HCT116 (cell line): ENCODE measurements at regions not wholly inside any gene's neighbourhood (a gene's known extent, or its start where the extent isn't known, plus 50 kb on each side); places are given as distances from the start of the nearest gene placed in this dataset.

Experiments used
- ATAC-seq: fragments of 200-7000 bp; cut with Tn5 transposase; 2 replicates; pipeline ENCODE4 v1.9.1; 2020; ENCODE audit warnings: mild to moderate bottlenecking, moderate library complexity
- BruUV-seq: library from RNA; stranded (reverse); fragments of 400-500 nt; replicated peaks from 2 replicates; lab custom pipeline; 2021; lab: Mats Ljungman, UMichigan
- CTCF ChIA-PET: fragments of 300-600 bp; sonication (Branson Sonifier 250); formaldehyde crosslinking; loops from one replicate; lab custom pipeline; 2021; ENCODE audit warnings: antibody characterized with exemption; lab: Charles Lee
- POLR2A ChIA-PET: fragments of 300-600, 350-600 bp; sonication (Branson Sonifier 250); formaldehyde crosslinking; loops from one replicate; lab custom pipeline; 2021; ENCODE audit warnings: antibody characterized with exemption; lab: Charles Lee
- RAD21 ChIA-PET, 2 experiments: fragments of 300-600 bp; sonication (Branson Sonifier 250); formaldehyde crosslinking; loops; one replicate each; lab custom pipeline; 2023; ENCODE audit warnings: low total read pairs in 2 of 2; ENCODE audit not compliant: uncharacterized antibody in 2 of 2, unreplicated experiment in 2 of 2, low non-redundant PET in 1 of 2; lab: Charles Lee
- DNase-seq: peaks from one replicate; pipeline ENCODE4 v3.0.0-alpha.2; 2010; ENCODE audit warnings: low read depth, low spot score
- H2AFZ ChIP-seq: fragments of 200-600 bp; shearing (Covaris generic), sonication (generic); 2 replicates; pipeline ENCODE4 v1.6.1; 2017; ENCODE audit warnings: low read depth, mixed run types, mixed read lengths, antibody characterized with exemption, low read length; ENCODE audit not compliant: poor library complexity, severe bottlenecking
- H3K27ac ChIP-seq: 2 replicates; pipeline ENCODE4 v1.5.1; 2012; ENCODE audit warnings: low read depth, low read length
- H3K27me3 ChIP-seq: fragments of 200-600 bp; sonication (generic); 2 replicates; pipeline ENCODE4 v1.6.1; 2016; ENCODE audit warnings: mixed run types, low read length, mixed read lengths; ENCODE audit not compliant: insufficient read depth
- H3K36me3 ChIP-seq, 2 experiments: fragments of 200-500 bp in 1 of 2; fragments of 200-600 bp in 1 of 2; sonication (Bioruptor generic) in 1 of 2; sonication (generic) in 1 of 2; 2 replicates each; pipeline versions ENCODE4 v1.5.1 to v1.6.1; 2014 to 2016; ENCODE audit warnings: low read length in 2 of 2, inconsistent platforms in 1 of 2, mixed read lengths in 1 of 2, mixed run types in 1 of 2; ENCODE audit not compliant: insufficient read depth in 2 of 2, control insufficient read depth in 1 of 2
- H3K4me1 ChIP-seq, 2 experiments: fragments of 200-600 bp in 1 of 2; sonication (generic) in 1 of 2; 2 replicates each; pipeline versions ENCODE4 v1.5.1 to v1.6.1; 2012 to 2017; ENCODE audit warnings: low read length in 2 of 2, inconsistent platforms in 1 of 2, mild to moderate bottlenecking in 1 of 2, mixed read lengths in 1 of 2, mixed run types in 1 of 2, moderate library complexity in 1 of 2; ENCODE audit not compliant: insufficient read depth in 2 of 2, control insufficient read depth in 1 of 2
- H3K4me2 ChIP-seq: fragments of 200-600 bp; sonication (generic); 2 replicates; pipeline ENCODE4 v1.6.1; 2017; ENCODE audit warnings: mixed run types, low read length, mixed read lengths
- H3K4me3 ChIP-seq, 2 experiments: fragments of 200-600 bp in 1 of 2; sonication (generic) in 1 of 2; replicated peaks in 1 of 2; 2 replicates each; pipeline ENCODE4 v1.5.1; 2011 to 2016; ENCODE audit warnings: low read length in 2 of 2, control low read depth in 1 of 2, low read depth in 1 of 2, mild to moderate bottlenecking in 1 of 2, mixed read lengths in 1 of 2, mixed run types in 1 of 2
- H3K79me2 ChIP-seq: fragments of 200-600 bp; sonication (generic); 2 replicates; pipeline ENCODE4 v1.6.1; 2017; ENCODE audit warnings: mild to moderate bottlenecking, mixed run types, low read length, moderate library complexity, mixed read lengths; ENCODE audit not compliant: insufficient read depth
- H3K9ac ChIP-seq: fragments of 200-600 bp; sonication (generic); 2 replicates; pipeline ENCODE4 v1.6.1; 2016; ENCODE audit warnings: low read length, mixed read lengths
- H3K9me2 ChIP-seq: fragments of 200-600 bp; sonication (generic), shearing (Covaris generic); 2 replicates; pipeline ENCODE4 v1.6.1; 2017; ENCODE audit warnings: mixed run types, mild to moderate bottlenecking, moderate library complexity; ENCODE audit not compliant: insufficient read depth
- H3K9me3 ChIP-seq, 2 experiments: fragments of 200-500 bp in 1 of 2; fragments of 200-600 bp in 1 of 2; sonication (Bioruptor generic) in 1 of 2; sonication (generic) in 1 of 2; 2 replicates each; pipeline ENCODE4 v1.6.1; 2014 to 2017; ENCODE audit warnings: low read length in 2 of 2, mixed read lengths in 2 of 2, inconsistent platforms in 1 of 2, low read depth in 1 of 2, mild to moderate bottlenecking in 1 of 2, mixed run types in 1 of 2, moderate library complexity in 1 of 2; ENCODE audit not compliant: control insufficient read depth in 1 of 2, insufficient read depth in 1 of 2
- H4K20me1 ChIP-seq: fragments of 200-600 bp; sonication (generic), shearing (Covaris generic); 2 replicates; pipeline ENCODE4 v1.6.1; 2017; ENCODE audit warnings: mixed run types, mild to moderate bottlenecking, moderate library complexity; ENCODE audit not compliant: insufficient read depth
- ATF3 ChIP-seq: IDR thresholded peaks from 2 replicates; pipeline ENCODE4 v1.6.1; 2012
- EGR1 ChIP-seq: IDR thresholded peaks from 2 replicates; pipeline ENCODE4 v1.6.1; 2012; ENCODE audit warnings: low read depth
- ELF1 ChIP-seq: IDR thresholded peaks from 2 replicates; pipeline ENCODE4 v1.6.1; 2012; ENCODE audit warnings: low read depth, borderline replicate concordance
- EZH2 ChIP-seq: fragments of 200-600 bp; sonication (generic); IDR thresholded peaks from 2 replicates; pipeline ENCODE4 v1.6.1; 2017; ENCODE audit warnings: antibody characterized with exemption, mixed run types
- EZH2phosphoT487 ChIP-seq: fragments of 200-600 bp; IDR thresholded peaks from 2 replicates; pipeline ENCODE4 v1.6.1; 2018; ENCODE audit warnings: antibody characterized with exemption, borderline replicate concordance
- FOSL1 ChIP-seq: IDR thresholded peaks from 2 replicates; pipeline ENCODE4 v1.6.1; 2012; ENCODE audit warnings: low read depth
- JUND ChIP-seq: IDR thresholded peaks from 2 replicates; pipeline ENCODE4 v1.6.1; 2012
- MAX ChIP-seq: IDR thresholded peaks from 2 replicates; pipeline ENCODE4 v1.6.1; 2012
- POLR2A ChIP-seq: IDR thresholded peaks from 2 replicates; pipeline ENCODE4 v1.7.0; 2011; ENCODE audit warnings: borderline replicate concordance; ENCODE audit not compliant: insufficient read depth, insufficient read length; ENCODE audit errors: extremely low read depth
- POLR2AphosphoS5 ChIP-seq: IDR thresholded peaks from 2 replicates; pipeline ENCODE4 v1.6.1; 2011; ENCODE audit warnings: mild to moderate bottlenecking, low read depth, low read length, moderate library complexity
- RAD21 ChIP-seq: IDR thresholded peaks from 2 replicates; pipeline ENCODE4 v1.6.1; 2012; ENCODE audit warnings: low read depth, mild to moderate bottlenecking
- SIN3A ChIP-seq: IDR thresholded peaks from 2 replicates; pipeline ENCODE4 v1.6.1; 2012; ENCODE audit warnings: low read depth
- SRF ChIP-seq: IDR thresholded peaks from 2 replicates; pipeline ENCODE4 v1.6.1; 2012; ENCODE audit warnings: low read depth
- TCF7L2 ChIP-seq: IDR thresholded peaks from 2 replicates; pipeline ENCODE4 v1.7.0; 2011; ENCODE audit warnings: borderline replicate concordance, inconsistent platforms; ENCODE audit not compliant: insufficient read depth, insufficient read length; ENCODE audit errors: extremely low read depth
- YY1 ChIP-seq: IDR thresholded peaks from 2 replicates; pipeline ENCODE4 v1.6.1; 2011; ENCODE audit warnings: low read length, low read depth, moderate library complexity, mild to moderate bottlenecking; ENCODE audit not compliant: insufficient replicate concordance; ENCODE audit errors: extremely low read depth
- ZBTB33 ChIP-seq: IDR thresholded peaks from 2 replicates; pipeline ENCODE4 v1.6.1; 2011; ENCODE audit warnings: mild to moderate bottlenecking, low read length, moderate library complexity; ENCODE audit not compliant: insufficient replicate concordance; ENCODE audit errors: extremely low read depth
- ZFX ChIP-seq: fragments of 450-650 bp; IDR thresholded peaks from 2 replicates; pipeline ENCODE4 v1.6.1; 2017
- ZNF274 ChIP-seq: fragments of 200-500 bp; sonication (Bioruptor generic); IDR thresholded peaks from 2 replicates; pipeline ENCODE4 v1.6.1; 2014; ENCODE audit warnings: mild to moderate bottlenecking, low read depth, low read length, inconsistent platforms
- intact Hi-C: fragments of 100-400 bp; cut with micrococcal nuclease; formaldehyde crosslinking; loops from 2 replicates; pipeline ENCODE4 v1.10.0; 2022

DNA sequence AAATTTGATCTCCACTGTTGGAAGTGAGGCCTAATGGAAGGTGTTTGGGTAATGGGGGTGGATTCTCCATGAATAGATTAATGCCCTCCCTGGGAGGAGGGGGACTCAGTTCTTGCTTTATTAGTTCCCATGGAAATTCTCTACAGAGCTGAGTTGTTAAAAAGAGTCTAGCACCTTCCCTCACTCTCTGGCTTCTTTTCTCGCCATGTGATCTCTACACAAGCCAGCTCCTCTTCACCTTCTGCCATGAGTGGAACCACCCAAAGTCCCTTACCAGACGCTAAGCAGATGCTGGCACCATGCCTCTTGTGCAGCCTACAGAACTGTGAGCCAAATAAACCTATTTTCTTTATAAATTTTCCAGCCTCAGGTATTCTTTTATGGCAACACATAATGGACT is 465.8 kb upstream of the ANO5 start:
- no peak overlapping the region for H3K27ac ChIP-seq
- ChIA-PET POLR2A (no interaction called here), CTCF (no interaction called here), RAD21 (no interaction called here)
- ATAC-seq, result no peak
- DNase-seq, result no peak
- H3K4me2 ChIP-seq, result no peak overlapping the region
- H3K9me3 ChIP-seq, result peaks cover 8 to 17% of the 10 kb centered on the region in 2 experiments; a peak in 2 of 4 replicates
- H3K27me3 ChIP-seq, result no peaks in the 10 kb centered on the region
- H3K9ac ChIP-seq, result no peak overlapping the region
- no TSS peak for BruUV-seq
- H2AFZ ChIP-seq, result no peak overlapping the region
- H3K36me3 ChIP-seq, result no peaks in the 10 kb centered on the region
- H4K20me1 ChIP-seq, result no peaks in the 10 kb centered on the region
- H3K9me2 ChIP-seq, result no peaks in the 10 kb centered on the region
- H3K4me1 ChIP-seq, result no peaks in the 10 kb centered on the region
- TF ChIP-seq POLR2AphosphoS5, result no peak
- no peak for TF ChIP-seq EZH2
- no peak for TF ChIP-seq EZH2phosphoT487
- no peak for TF ChIP-seq ZNF274
- no peak for TF ChIP-seq ZBTB33
- TF ChIP-seq RAD21, result no peak
- no peak for TF ChIP-seq SIN3A
- TF ChIP-seq POLR2A, result no peak
- no peak for TF ChIP-seq MAX
- TF ChIP-seq SRF, result no peak
- no peak for TF ChIP-seq YY1
- TF ChIP-seq TCF7L2, result no peak
- no peak for TF ChIP-seq ATF3
- TF ChIP-seq ZFX, result no peak
- TF ChIP-seq EGR1, result no peak
- TF ChIP-seq ELF1, result no peak
- no peak for TF ChIP-seq JUND
- TF ChIP-seq FOSL1, result no peak
- TF ChIP-seq, all 23 proteins: peak for 0
- H3K79me2 ChIP-seq, result no peaks in the 10 kb centered on the region
- no peak overlapping the region for H3K4me3 ChIP-seq
- intact Hi-C loops, result no loop called here
